HepG2 (cell line): ENCODE measurements at regions not wholly inside any gene's neighbourhood (a gene's known extent, or its start where the extent isn't known, plus 50 kb on each side); places are given as distances from the start of the nearest gene placed in this dataset.

ENCODE experiments used
- ELF4 ChIP-seq: sonication (generic); formaldehyde crosslinking; IDR thresholded peaks from 2 replicates; pipeline ENCODE4 v1.5.0; 2020; ENCODE audit warnings: missing genetic modification reagents, mild to moderate bottlenecking, moderate library complexity, borderline replicate concordance
- IRF2 ChIP-seq: IDR thresholded peaks from 2 replicates; pipeline ENCODE4 v1.6.1; 2018; ENCODE audit warnings: missing genetic modification reagents, missing compliant biosample characterization
- PHF8 ChIP-seq: sonication (generic); formaldehyde crosslinking; IDR thresholded peaks from 2 replicates; pipeline ENCODE4 v1.5.0; 2020; ENCODE audit warnings: missing genetic modification reagents
- SMARCE1 ChIP-seq: fragments of 450-650 bp; IDR thresholded peaks from 2 replicates; pipeline ENCODE4 v1.6.1; 2017; ENCODE audit warnings: borderline replicate concordance
- TRIM24 ChIP-seq: sonication (generic); formaldehyde crosslinking; IDR thresholded peaks from 2 replicates; pipeline ENCODE4 v1.8.0; 2022; ENCODE audit warnings: mild to moderate bottlenecking, missing genetic modification reagents
- ZBTB20 ChIP-seq: sonication (generic); formaldehyde crosslinking; IDR thresholded peaks from 2 replicates; pipeline ENCODE4 v1.8.1; 2023; ENCODE audit warnings: missing genetic modification reagents, low read depth, mild to moderate bottlenecking, borderline replicate concordance
- ZNF589 ChIP-seq: sonication (generic); formaldehyde crosslinking; conservative IDR thresholded peaks from 2 replicates; pipeline ENCODE4 v1.8.0; 2022; ENCODE audit warnings: mild to moderate bottlenecking, moderate library complexity, missing genetic modification reagents
- ZNF747 ChIP-seq: sonication (generic); formaldehyde crosslinking; IDR thresholded peaks from 2 replicates; pipeline ENCODE4 v1.8.1; 2023; ENCODE audit warnings: missing genetic modification reagents, mild to moderate bottlenecking, borderline replicate concordance
- TF ChIP-seq, protein P1 (sequence below): sonication (generic); formaldehyde crosslinking; IDR thresholded peaks from 2 replicates; pipeline ENCODE4 v1.4.0; 2020; ENCODE audit warnings: mild to moderate bottlenecking, missing genetic modification reagents
- TF ChIP-seq, protein P2 (sequence below): sonication (generic); formaldehyde crosslinking; IDR thresholded peaks from 2 replicates; pipeline ENCODE4 v1.8.1; 2023; ENCODE audit warnings: mild to moderate bottlenecking, missing genetic modification reagents
- TF ChIP-seq, protein P3 (sequence below): sonication (generic); formaldehyde crosslinking; IDR thresholded peaks from 2 replicates; pipeline ENCODE4 v1.4.0; 2020; ENCODE audit warnings: missing genetic modification reagents, mild to moderate bottlenecking, borderline replicate concordance
- TF ChIP-seq, protein P4 (sequence below): sonication (generic); formaldehyde crosslinking; IDR thresholded peaks from 2 replicates; pipeline ENCODE4 v1.4.0; 2020; ENCODE audit warnings: missing genetic modification reagents, borderline replicate concordance
- TF ChIP-seq, protein P5 (sequence below): sonication (generic); formaldehyde crosslinking; IDR thresholded peaks from 2 replicates; pipeline ENCODE4 v1.4.0; 2020; ENCODE audit warnings: missing genetic modification reagents, mild to moderate bottlenecking, borderline replicate concordance
- TF ChIP-seq, protein P6 (sequence below): conservative IDR thresholded peaks from 2 replicates; pipeline ENCODE4 v1.6.1; 2018; ENCODE audit warnings: missing genetic modification reagents

DNA sequence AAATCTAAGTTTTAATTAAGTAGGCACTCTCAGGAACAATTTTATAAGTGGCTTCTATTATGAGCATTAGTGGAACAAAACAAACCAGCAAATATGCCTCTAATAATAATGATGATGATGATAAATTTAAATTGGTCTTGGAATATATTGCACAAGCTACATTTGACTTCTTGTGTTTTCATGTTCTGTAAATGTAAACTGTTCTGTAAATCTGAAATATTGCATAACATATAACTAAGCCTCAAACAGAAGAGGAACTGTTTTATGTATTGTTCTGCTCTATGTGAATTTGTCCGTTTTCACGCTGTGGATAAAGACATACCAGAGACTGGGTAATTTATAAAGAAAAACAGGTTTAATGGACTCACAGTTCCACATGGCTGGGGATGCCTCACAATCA, 625.2 kb upstream of the CELF2 start:
- TF ChIP-seq ELF4 (CRISPR knock-in tag) (no peak), TRIM24 (CRISPR knock-in tag) (no peak), ZBTB20 (CRISPR knock-in tag) (no peak), SMARCE1 (no peak), ZNF589 (CRISPR knock-in tag) (no peak), PHF8 (no peak), ZNF747 (no peak), IRF2 (no peak)
- TF ChIP-seq, protein P1, sequence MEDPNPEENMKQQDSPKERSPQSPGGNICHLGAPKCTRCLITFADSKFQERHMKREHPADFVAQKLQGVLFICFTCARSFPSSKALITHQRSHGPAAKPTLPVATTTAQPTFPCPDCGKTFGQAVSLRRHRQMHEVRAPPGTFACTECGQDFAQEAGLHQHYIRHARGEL: no peak
- TF ChIP-seq, protein P2, sequence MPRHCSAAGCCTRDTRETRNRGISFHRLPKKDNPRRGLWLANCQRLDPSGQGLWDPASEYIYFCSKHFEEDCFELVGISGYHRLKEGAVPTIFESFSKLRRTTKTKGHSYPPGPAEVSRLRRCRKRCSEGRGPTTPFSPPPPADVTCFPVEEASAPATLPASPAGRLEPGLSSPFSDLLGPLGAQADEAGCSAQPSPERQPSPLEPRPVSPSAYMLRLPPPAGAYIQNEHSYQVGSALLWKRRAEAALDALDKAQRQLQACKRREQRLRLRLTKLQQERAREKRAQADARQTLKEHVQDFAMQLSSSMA (CRISPR knock-in tag): no peak
- TF ChIP-seq, protein P3, sequence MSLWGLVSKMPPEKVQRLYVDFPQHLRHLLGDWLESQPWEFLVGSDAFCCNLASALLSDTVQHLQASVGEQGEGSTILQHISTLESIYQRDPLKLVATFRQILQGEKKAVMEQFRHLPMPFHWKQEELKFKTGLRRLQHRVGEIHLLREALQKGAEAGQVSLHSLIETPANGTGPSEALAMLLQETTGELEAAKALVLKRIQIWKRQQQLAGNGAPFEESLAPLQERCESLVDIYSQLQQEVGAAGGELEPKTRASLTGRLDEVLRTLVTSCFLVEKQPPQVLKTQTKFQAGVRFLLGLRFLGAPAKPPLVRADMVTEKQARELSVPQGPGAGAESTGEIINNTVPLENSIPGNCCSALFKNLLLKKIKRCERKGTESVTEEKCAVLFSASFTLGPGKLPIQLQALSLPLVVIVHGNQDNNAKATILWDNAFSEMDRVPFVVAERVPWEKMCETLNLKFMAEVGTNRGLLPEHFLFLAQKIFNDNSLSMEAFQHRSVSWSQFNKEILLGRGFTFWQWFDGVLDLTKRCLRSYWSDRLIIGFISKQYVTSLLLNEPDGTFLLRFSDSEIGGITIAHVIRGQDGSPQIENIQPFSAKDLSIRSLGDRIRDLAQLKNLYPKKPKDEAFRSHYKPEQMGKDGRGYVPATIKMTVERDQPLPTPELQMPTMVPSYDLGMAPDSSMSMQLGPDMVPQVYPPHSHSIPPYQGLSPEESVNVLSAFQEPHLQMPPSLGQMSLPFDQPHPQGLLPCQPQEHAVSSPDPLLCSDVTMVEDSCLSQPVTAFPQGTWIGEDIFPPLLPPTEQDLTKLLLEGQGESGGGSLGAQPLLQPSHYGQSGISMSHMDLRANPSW (CRISPR knock-in tag): no peak
- TF ChIP-seq, protein P4, sequence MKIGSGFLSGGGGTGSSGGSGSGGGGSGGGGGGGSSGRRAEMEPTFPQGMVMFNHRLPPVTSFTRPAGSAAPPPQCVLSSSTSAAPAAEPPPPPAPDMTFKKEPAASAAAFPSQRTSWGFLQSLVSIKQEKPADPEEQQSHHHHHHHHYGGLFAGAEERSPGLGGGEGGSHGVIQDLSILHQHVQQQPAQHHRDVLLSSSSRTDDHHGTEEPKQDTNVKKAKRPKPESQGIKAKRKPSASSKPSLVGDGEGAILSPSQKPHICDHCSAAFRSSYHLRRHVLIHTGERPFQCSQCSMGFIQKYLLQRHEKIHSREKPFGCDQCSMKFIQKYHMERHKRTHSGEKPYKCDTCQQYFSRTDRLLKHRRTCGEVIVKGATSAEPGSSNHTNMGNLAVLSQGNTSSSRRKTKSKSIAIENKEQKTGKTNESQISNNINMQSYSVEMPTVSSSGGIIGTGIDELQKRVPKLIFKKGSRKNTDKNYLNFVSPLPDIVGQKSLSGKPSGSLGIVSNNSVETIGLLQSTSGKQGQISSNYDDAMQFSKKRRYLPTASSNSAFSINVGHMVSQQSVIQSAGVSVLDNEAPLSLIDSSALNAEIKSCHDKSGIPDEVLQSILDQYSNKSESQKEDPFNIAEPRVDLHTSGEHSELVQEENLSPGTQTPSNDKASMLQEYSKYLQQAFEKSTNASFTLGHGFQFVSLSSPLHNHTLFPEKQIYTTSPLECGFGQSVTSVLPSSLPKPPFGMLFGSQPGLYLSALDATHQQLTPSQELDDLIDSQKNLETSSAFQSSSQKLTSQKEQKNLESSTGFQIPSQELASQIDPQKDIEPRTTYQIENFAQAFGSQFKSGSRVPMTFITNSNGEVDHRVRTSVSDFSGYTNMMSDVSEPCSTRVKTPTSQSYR (CRISPR knock-in tag): no peak
- TF ChIP-seq, protein P5, sequence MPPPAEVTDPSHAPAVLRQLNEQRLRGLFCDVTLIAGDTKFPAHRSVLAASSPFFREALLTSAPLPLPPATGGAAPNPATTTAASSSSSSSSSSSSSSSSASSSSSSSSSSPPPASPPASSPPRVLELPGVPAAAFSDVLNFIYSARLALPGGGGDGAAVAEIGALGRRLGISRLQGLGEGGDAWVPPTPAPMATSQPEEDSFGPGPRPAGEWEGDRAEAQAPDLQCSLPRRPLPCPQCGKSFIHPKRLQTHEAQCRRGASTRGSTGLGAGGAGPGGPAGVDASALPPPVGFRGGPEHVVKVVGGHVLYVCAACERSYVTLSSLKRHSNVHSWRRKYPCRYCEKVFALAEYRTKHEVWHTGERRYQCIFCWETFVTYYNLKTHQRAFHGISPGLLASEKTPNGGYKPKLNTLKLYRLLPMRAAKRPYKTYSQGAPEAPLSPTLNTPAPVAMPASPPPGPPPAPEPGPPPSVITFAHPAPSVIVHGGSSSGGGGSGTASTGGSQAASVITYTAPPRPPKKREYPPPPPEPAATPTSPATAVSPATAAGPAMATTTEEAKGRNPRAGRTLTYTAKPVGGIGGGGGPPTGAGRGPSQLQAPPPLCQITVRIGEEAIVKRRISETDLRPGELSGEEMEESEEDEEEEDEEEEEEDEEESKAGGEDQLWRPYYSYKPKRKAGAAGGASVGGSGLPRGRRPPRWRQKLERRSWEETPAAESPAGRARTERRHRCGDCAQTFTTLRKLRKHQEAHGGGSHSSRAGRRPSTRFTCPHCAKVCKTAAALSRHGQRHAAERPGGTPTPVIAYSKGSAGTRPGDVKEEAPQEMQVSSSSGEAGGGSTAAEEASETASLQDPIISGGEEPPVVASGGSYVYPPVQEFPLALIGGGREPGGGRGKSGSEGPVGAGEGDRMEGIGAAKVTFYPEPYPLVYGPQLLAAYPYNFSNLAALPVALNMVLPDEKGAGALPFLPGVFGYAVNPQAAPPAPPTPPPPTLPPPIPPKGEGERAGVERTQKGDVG (CRISPR knock-in tag): no peak
- TF ChIP-seq, protein P6, sequence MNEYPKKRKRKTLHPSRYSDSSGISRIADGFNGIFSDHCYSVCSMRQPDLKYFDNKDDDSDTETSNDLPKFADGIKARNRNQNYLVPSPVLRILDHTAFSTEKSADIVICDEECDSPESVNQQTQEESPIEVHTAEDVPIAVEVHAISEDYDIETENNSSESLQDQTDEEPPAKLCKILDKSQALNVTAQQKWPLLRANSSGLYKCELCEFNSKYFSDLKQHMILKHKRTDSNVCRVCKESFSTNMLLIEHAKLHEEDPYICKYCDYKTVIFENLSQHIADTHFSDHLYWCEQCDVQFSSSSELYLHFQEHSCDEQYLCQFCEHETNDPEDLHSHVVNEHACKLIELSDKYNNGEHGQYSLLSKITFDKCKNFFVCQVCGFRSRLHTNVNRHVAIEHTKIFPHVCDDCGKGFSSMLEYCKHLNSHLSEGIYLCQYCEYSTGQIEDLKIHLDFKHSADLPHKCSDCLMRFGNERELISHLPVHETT (CRISPR knock-in tag): no peak
